H1 (cell line): ENCODE measurements at regions not wholly inside any gene's neighbourhood (a gene's known extent, or its start where the extent isn't known, plus 50 kb on each side); places are given as distances from the start of the nearest gene placed in this dataset.

Source experiments
- CTCF ChIA-PET: fragments of 300-600 bp; sonication (Branson Sonifier 250); formaldehyde crosslinking; loops from one replicate; lab custom pipeline; 2021; ENCODE audit not compliant: partially characterized antibody; lab: Charles Lee
- POLR2A ChIA-PET: fragments of 300-600 bp; sonication (Branson Sonifier 250); formaldehyde crosslinking; loops from one replicate; lab custom pipeline; 2021; ENCODE audit warnings: inconsistent platforms; ENCODE audit not compliant: partially characterized antibody; lab: Charles Lee
- DNase-seq, 2 experiments: peaks; one replicate each; pipeline versions ENCODE4 v3.0.0 to v3.0.0-alpha.2; 2010 to 2022; ENCODE audit warnings: low spot score in 2 of 2, low read depth in 1 of 2, mixed read lengths in 1 of 2
- FAIRE-seq: peaks from 2 replicates; lab custom pipeline; 2011; peaks lifted over from hg19 to GRCh38; lab: Jason Lieb, UNC
- H2AFZ ChIP-seq: 2 replicates; pipeline ENCODE4 v1.8.1; 2012; ENCODE audit warnings: low read length, inconsistent platforms
- H2AK5ac ChIP-seq: 2 replicates; pipeline ENCODE4 v1.6.1; 2013; ENCODE audit warnings: low read depth, low read length
- H2BK120ac ChIP-seq: replicated peaks from 2 replicates; pipeline ENCODE3; 2013; ENCODE audit warnings: low read depth, low read length, inconsistent platforms
- H2BK12ac ChIP-seq: 2 replicates; pipeline ENCODE4 v1.6.1; 2013; ENCODE audit warnings: low read depth, low read length
- H2BK15ac ChIP-seq: 2 replicates; pipeline ENCODE4 v1.6.1; 2013; ENCODE audit warnings: low read length
- H2BK20ac ChIP-seq: 2 replicates; pipeline ENCODE4 v1.6.1; 2013; ENCODE audit warnings: low read length
- H2BK5ac ChIP-seq: 2 replicates; pipeline ENCODE4 v1.6.1; 2013; ENCODE audit warnings: low read depth, low read length
- H3K14ac ChIP-seq: 2 replicates; pipeline ENCODE4 v1.6.1; 2013; ENCODE audit warnings: inconsistent platforms; ENCODE audit not compliant: insufficient read length
- H3K18ac ChIP-seq: 2 replicates; pipeline ENCODE4 v1.6.1; 2013; ENCODE audit warnings: low read length; ENCODE audit errors: extremely low read depth
- H3K23ac ChIP-seq: 2 replicates; pipeline ENCODE4 v1.6.1; 2013; ENCODE audit warnings: inconsistent platforms; ENCODE audit not compliant: insufficient read length
- H3K23me2 ChIP-seq: 2 replicates; pipeline ENCODE4 v1.6.1; 2013; ENCODE audit warnings: low read depth, low read length
- H3K27ac ChIP-seq: 2 replicates; pipeline ENCODE4 v1.6.1; 2011; ENCODE audit warnings: low read depth, low read length, inconsistent platforms
- H3K27me3 ChIP-seq, 4 experiments: replicated peaks in 1 of 4; 1 replicate in 1 of 4; 2 replicates in 3 of 4; pipeline versions ENCODE4 v1.6.1 to v1.8.1; 2011 to 2013; ENCODE audit warnings: low read length in 3 of 4, mild to moderate bottlenecking in 3 of 4, inconsistent platforms in 2 of 4, mixed read lengths in 2 of 4, moderate library complexity in 1 of 4; ENCODE audit not compliant: control insufficient read depth in 3 of 4, insufficient read depth in 3 of 4; ENCODE audit errors: extremely low read depth in 1 of 4
- H3K36me3 ChIP-seq, 4 experiments: 2 replicates each; pipeline versions ENCODE4 v1.6.1 to v1.8.1; 2011 to 2013; ENCODE audit warnings: mild to moderate bottlenecking in 4 of 4, low read length in 3 of 4, moderate library complexity in 2 of 4, control low read depth in 1 of 4, inconsistent platforms in 1 of 4; ENCODE audit not compliant: insufficient read depth in 4 of 4, control insufficient read depth in 2 of 4
- H3K4ac ChIP-seq: replicated peaks from 2 replicates; pipeline ENCODE3; 2013; ENCODE audit warnings: low read length, low read depth, mixed read lengths, inconsistent platforms; ENCODE audit not compliant: insufficient read length
- H3K4me1 ChIP-seq, 4 experiments: replicated peaks in 1 of 4; 1 replicate in 1 of 4; 2 replicates in 3 of 4; pipeline versions ENCODE4 v1.6.1 to v1.8.1; 2011 to 2013; ENCODE audit warnings: low read length in 3 of 4, inconsistent platforms in 2 of 4, mixed read lengths in 1 of 4; ENCODE audit not compliant: insufficient read depth in 4 of 4, control insufficient read depth in 3 of 4
- H3K4me2 ChIP-seq, 2 experiments: 2 replicates each; pipeline versions ENCODE4 v1.6.1 to v1.8.1; 2011 to 2013; ENCODE audit warnings: low read depth in 2 of 2, low read length in 2 of 2, control low read depth in 1 of 2, inconsistent platforms in 1 of 2, mild to moderate bottlenecking in 1 of 2; ENCODE audit not compliant: insufficient read depth in 1 of 2
- H3K4me3 ChIP-seq, 4 experiments: fragments of 200-600, 300-600 bp in 1 of 4; sonication (generic), shearing (Covaris generic), sonication (Bioruptor Twin) in 1 of 4; 2 replicates each; pipeline versions ENCODE4 v1.5.1 to v1.8.1; 2011 to 2016; ENCODE audit warnings: low read length in 4 of 4, low read depth in 3 of 4, control low read depth in 2 of 4, inconsistent platforms in 2 of 4, mild to moderate bottlenecking in 2 of 4, mixed read lengths in 1 of 4, moderate library complexity in 1 of 4; ENCODE audit not compliant: insufficient read depth in 2 of 4; ENCODE audit errors: extremely low read depth in 1 of 4
- H3K56ac ChIP-seq: replicated peaks from 2 replicates; pipeline ENCODE3; 2013; ENCODE audit warnings: low read depth, mild to moderate bottlenecking, mixed read lengths, low read length, inconsistent platforms; ENCODE audit not compliant: insufficient read length
- H3K79me1 ChIP-seq: 2 replicates; pipeline ENCODE4 v1.6.1; 2013; ENCODE audit warnings: low read depth, low read length, control low read depth
- H3K79me2 ChIP-seq, 2 experiments: 2 replicates each; pipeline versions ENCODE4 v1.6.1 to v1.8.1; 2012 to 2013; ENCODE audit warnings: low read length in 2 of 2, mild to moderate bottlenecking in 2 of 2, inconsistent platforms in 1 of 2; ENCODE audit not compliant: insufficient read depth in 2 of 2, control insufficient read depth in 1 of 2
- H3K9ac ChIP-seq, 4 experiments: replicated peaks in 1 of 4; 1 replicate in 1 of 4; 2 replicates in 3 of 4; pipeline versions ENCODE4 v1.6.1 to v1.8.1; 2011 to 2013; ENCODE audit warnings: low read depth in 3 of 4, low read length in 3 of 4, control low read depth in 2 of 4, mild to moderate bottlenecking in 2 of 4, moderate library complexity in 2 of 4, inconsistent platforms in 1 of 4; ENCODE audit errors: extremely low read depth in 1 of 4
- H3K9me3 ChIP-seq, 2 experiments: 2 replicates each; pipeline versions ENCODE4 v1.6.1 to v1.8.1; 2012 to 2013; ENCODE audit warnings: mild to moderate bottlenecking in 2 of 2, moderate library complexity in 2 of 2, control low read depth in 1 of 2, inconsistent platforms in 1 of 2, low read depth in 1 of 2, low read length in 1 of 2, mixed read lengths in 1 of 2; ENCODE audit not compliant: insufficient read depth in 2 of 2
- H4K20me1 ChIP-seq, 2 experiments: replicated peaks in 1 of 2; 2 replicates each; pipeline versions ENCODE3 to v1.8.1; 2011 to 2013; ENCODE audit warnings: inconsistent platforms in 2 of 2, low read length in 2 of 2, mild to moderate bottlenecking in 1 of 2; ENCODE audit not compliant: insufficient read depth in 2 of 2, control insufficient read depth in 1 of 2
- H4K5ac ChIP-seq: 2 replicates; pipeline ENCODE4 v1.6.1; 2013; ENCODE audit warnings: low read length, low read depth, mixed read lengths, inconsistent platforms; ENCODE audit not compliant: insufficient read length
- H4K8ac ChIP-seq: 2 replicates; pipeline ENCODE4 v1.8.0; 2013; ENCODE audit warnings: mild to moderate bottlenecking, moderate library complexity, low read length, inconsistent platforms; ENCODE audit not compliant: insufficient read depth; ENCODE audit errors: extremely low read depth
- H4K91ac ChIP-seq: replicated peaks from 2 replicates; pipeline ENCODE3; 2013; ENCODE audit warnings: low read length, mixed read lengths, inconsistent platforms; ENCODE audit not compliant: insufficient read length
- GABPA ChIP-seq: IDR thresholded peaks from 2 replicates; pipeline ENCODE4 v1.6.1; 2011; ENCODE audit warnings: mild to moderate bottlenecking, low read length, moderate library complexity, borderline replicate concordance; ENCODE audit not compliant: insufficient read depth
- KDM1A ChIP-seq: fragments of 200-600, 300-600 bp; sonication (generic); IDR thresholded peaks from 2 replicates; pipeline ENCODE4 v1.7.1; 2016; ENCODE audit warnings: mild to moderate bottlenecking, low read length, borderline replicate concordance
- KDM4A ChIP-seq: IDR thresholded peaks from one replicate; pipeline ENCODE4 v1.7.1; 2012; ENCODE audit warnings: low read depth, mild to moderate bottlenecking, moderate library complexity, low read length, inconsistent platforms; ENCODE audit not compliant: severe bottlenecking
- KDM5A ChIP-seq: fragments of 200-600 bp; IDR thresholded peaks from 2 replicates; pipeline ENCODE4 v1.7.1; 2012; ENCODE audit warnings: mild to moderate bottlenecking, low read length, inconsistent platforms, mixed read lengths
- MAFK ChIP-seq: IDR thresholded peaks from 2 replicates; pipeline ENCODE4 v1.6.1; 2012; ENCODE audit warnings: low read depth, mild to moderate bottlenecking, improper control_type of control experiment, low read length
- POU5F1 ChIP-seq: IDR thresholded peaks from 2 replicates; pipeline ENCODE4 v1.6.1; 2011; ENCODE audit warnings: low read depth, mild to moderate bottlenecking, low read length, moderate library complexity
- RBBP5 ChIP-seq: IDR thresholded peaks from 2 replicates; pipeline ENCODE4 v1.7.1; 2012; ENCODE audit warnings: low read depth, mild to moderate bottlenecking, inconsistent platforms, low read length, moderate library complexity, borderline replicate concordance
- RXRA ChIP-seq: IDR thresholded peaks from 2 replicates; pipeline ENCODE4 v1.6.1; 2011; ENCODE audit warnings: low read depth, mild to moderate bottlenecking, low read length, moderate library complexity; ENCODE audit not compliant: insufficient read depth
- SIX5 ChIP-seq: IDR thresholded peaks from 2 replicates; pipeline ENCODE4 v1.6.1; 2011; ENCODE audit warnings: mild to moderate bottlenecking, low read depth, low read length
- TAF7 ChIP-seq: optimal IDR thresholded peaks from 2 replicates; pipeline ENCODE3; 2011; ENCODE audit warnings: low read depth, mild to moderate bottlenecking, inconsistent platforms, low read length, moderate library complexity, borderline replicate concordance
- TCF12 ChIP-seq: IDR thresholded peaks from 2 replicates; pipeline ENCODE4 v1.6.1; 2011; ENCODE audit warnings: low read depth, mild to moderate bottlenecking, low read length
- USF2 ChIP-seq: IDR thresholded peaks from 2 replicates; pipeline ENCODE4 v1.6.1; 2011; ENCODE audit warnings: low read length, improper control_type of control experiment
- WGBS, 2 experiments: shearing (Covaris generic) in 1 of 2; methylation state at CpG; one replicate each; pipeline versions ENCODE4 v1.1.6 to v1.1.7; 2013 to 2015; ENCODE audit warnings: low lambda C conversion rate in 2 of 2, mixed read lengths in 2 of 2, inconsistent platforms in 1 of 2, low coverage in 1 of 2, missing lambda C conversion rate in 1 of 2; ENCODE audit not compliant: insufficient replicate concordance in 2 of 2, insufficient coverage in 1 of 2, insufficient read length in 1 of 2; ENCODE audit errors: extremely low coverage in 1 of 2, missing lambda C conversion rate in 1 of 2; 5-methylcytosine and 5-hydroxymethylcytosine counted together

- Histone ChIP-seq H3K18ac (no peak overlapping the region), H2BK120ac (no peak overlapping the region), H4K8ac (no peak overlapping the region), H3K4ac (no peak overlapping the region), H3K9ac (no peak overlapping the region), H3K4me1 (no peaks in the 10 kb centered on the region), H2BK20ac (no peak overlapping the region), H3K36me3 (no peaks in the 10 kb centered on the region), H4K91ac (no peak overlapping the region), H4K20me1 (no peaks in the 10 kb centered on the region), H3K27ac (no peak overlapping the region), H3K4me2 (no peak overlapping the region), H3K23me2 (no peaks in the 10 kb centered on the region), H3K9me3 (no peaks in the 10 kb centered on the region), H2AFZ (no peak overlapping the region), H3K27me3 (no peaks in the 10 kb centered on the region), H3K79me2 (no peaks in the 10 kb centered on the region), H3K79me1 (no peaks in the 10 kb centered on the region), H2BK15ac (no peak overlapping the region), H2AK5ac (no peak overlapping the region), H4K5ac (no peak overlapping the region), H3K4me3 (no peak overlapping the region), H3K23ac (no peak overlapping the region), H2BK12ac (no peak overlapping the region), H3K14ac (no peak overlapping the region), H3K56ac (no peak overlapping the region), H2BK5ac (no peak overlapping the region)
- 68% methylated on average over 5 of the region's 5 CpGs; no CpG with 5 or more reads in 1 of the 2 experiments for WGBS, 2 experiments
- TF ChIP-seq RXRA, result no peak
- TF ChIP-seq TCF12, result no peak
- no peak for TF ChIP-seq MAFK
- no peak for TF ChIP-seq POU5F1
- no peak for TF ChIP-seq KDM4A
- no peak for TF ChIP-seq KDM5A
- TF ChIP-seq KDM1A, result no peak
- no peak for TF ChIP-seq GABPA
- no peak for TF ChIP-seq TAF7
- no peak for TF ChIP-seq SIX5
- TF ChIP-seq RBBP5, result no peak
- no peak for TF ChIP-seq USF2
- POLR2A ChIA-PET, result no interaction called here
- CTCF ChIA-PET, result interaction anchor here (2.0 kb wide), 1 partner anchor 17 kb away, joined by 7 read pairs; no protein-coding TSS in a partner anchor
- DNase-seq (no peak), FAIRE-seq (no peak)
Observed at GRCh38 chr15:96524676-96525417, 194.3 kb downstream of the NR2F2 start.
